ENCODE measurements at regions not wholly inside any gene's neighbourhood (a gene's known extent, or its start where the extent isn't known, plus 50 kb on each side); places are given as distances from the start of the nearest gene placed in this dataset.

DNA sequence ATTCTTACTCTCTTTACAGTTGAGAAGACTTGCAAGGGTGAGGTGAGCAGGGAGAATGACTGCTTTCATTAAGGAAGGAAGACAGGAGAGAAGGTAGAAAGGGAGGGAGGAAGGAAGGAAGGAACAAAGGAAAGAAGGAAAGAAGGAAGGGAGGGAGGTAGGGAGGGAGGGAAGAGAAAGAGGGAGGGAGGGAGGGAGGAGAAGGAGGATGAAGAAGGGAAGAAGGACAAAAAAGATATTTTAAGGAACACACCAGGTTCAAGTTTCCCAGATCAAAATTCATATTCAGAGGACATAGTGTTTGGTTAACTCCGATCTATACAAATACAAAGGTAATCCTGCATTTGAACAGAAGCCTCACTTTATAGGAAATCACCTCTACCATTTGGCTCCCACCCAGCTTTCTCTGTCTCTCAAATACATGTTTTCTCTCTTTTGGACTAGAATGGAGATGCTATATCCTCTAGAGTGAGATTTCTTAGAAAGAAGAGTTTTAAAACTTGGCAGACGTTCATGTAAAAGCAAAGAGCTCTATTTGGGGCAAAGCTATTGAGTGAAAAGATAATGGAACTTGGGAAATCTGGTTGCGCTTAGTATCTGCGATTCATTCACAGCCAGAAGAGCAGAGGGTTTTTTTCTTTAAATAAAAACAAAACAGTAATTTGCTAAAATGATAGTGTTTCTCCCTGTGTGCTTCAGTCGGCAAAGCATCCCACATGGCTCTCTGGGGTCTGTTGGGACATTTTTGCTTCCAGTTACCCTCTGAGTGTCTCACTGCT lies 261.9 kb upstream of the LYZL1 start:
- Histone ChIP-seq H3K4me1 (no peaks in the 10 kb centered on the region), H3K36me3 (replicated peaks in 1 of 2; ENCODE audit: insufficient read depth in 1 of 2, low read depth in 2 of 2) (no peaks in the 10 kb centered on the region), H3K27me3 (no peaks in the 10 kb centered on the region), H3K4me3 (no peak overlapping the region), H3K9me3 (no peaks in the 10 kb centered on the region), H3K27ac (no peak overlapping the region)
- TF ChIP-seq, protein P1, sequence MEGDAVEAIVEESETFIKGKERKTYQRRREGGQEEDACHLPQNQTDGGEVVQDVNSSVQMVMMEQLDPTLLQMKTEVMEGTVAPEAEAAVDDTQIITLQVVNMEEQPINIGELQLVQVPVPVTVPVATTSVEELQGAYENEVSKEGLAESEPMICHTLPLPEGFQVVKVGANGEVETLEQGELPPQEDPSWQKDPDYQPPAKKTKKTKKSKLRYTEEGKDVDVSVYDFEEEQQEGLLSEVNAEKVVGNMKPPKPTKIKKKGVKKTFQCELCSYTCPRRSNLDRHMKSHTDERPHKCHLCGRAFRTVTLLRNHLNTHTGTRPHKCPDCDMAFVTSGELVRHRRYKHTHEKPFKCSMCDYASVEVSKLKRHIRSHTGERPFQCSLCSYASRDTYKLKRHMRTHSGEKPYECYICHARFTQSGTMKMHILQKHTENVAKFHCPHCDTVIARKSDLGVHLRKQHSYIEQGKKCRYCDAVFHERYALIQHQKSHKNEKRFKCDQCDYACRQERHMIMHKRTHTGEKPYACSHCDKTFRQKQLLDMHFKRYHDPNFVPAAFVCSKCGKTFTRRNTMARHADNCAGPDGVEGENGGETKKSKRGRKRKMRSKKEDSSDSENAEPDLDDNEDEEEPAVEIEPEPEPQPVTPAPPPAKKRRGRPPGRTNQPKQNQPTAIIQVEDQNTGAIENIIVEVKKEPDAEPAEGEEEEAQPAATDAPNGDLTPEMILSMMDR (IDR thresholded peaks at IDR 0.05): no peak
- no peak for TF ChIP-seq POLR2A (IDR thresholded peaks at IDR 0.05)
- no peak for ATAC-seq
- intact Hi-C loops (cut with DNase I): no loop called here
- 72 to 73% methylated on average over 5 of the region's 5 CpGs for WGBS, 2 donors
- DNase-seq: no peak

DNA sequence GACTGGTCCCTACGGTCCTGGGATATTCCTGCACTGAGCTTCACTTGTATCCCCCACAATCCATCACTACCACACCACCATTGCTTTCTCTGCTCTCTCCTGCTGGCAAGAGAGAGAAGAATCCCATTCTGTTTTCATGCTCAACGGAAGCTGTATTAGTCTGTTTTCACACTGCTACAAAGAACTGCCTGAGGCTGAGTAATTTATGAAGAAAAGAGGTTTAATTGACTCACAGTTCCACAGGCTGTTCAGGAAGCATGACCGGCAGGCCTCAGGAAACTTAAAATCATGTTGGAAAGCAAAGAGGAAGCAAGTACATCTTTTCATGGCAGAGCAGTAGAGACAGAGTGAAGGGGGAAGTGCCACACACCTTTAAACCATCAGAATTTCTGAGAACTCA lies 260.4 kb upstream of the LYZL1 start:
- Histone ChIP-seq H3K36me3 (replicated peaks in 1 of 2; ENCODE audit: insufficient read depth in 1 of 2, low read depth in 2 of 2) (no peaks in the 10 kb centered on the region), H3K27ac (no peak overlapping the region), H3K27me3 (no peaks in the 10 kb centered on the region), H3K4me1 (no peaks in the 10 kb centered on the region), H3K4me3 (no peak overlapping the region), H3K9me3 (no peaks in the 10 kb centered on the region)
- WGBS, 2 donors: 46 to 66% methylated on average over 3 of the region's 3 CpGs
- DNase-seq (no peak), ATAC-seq (no peak)
- intact Hi-C loops (cut with DNase I): no loop called here
- TF ChIP-seq, protein P1 (IDR thresholded peaks at IDR 0.05): no peak
- TF ChIP-seq POLR2A (IDR thresholded peaks at IDR 0.05): no peak

DNA sequence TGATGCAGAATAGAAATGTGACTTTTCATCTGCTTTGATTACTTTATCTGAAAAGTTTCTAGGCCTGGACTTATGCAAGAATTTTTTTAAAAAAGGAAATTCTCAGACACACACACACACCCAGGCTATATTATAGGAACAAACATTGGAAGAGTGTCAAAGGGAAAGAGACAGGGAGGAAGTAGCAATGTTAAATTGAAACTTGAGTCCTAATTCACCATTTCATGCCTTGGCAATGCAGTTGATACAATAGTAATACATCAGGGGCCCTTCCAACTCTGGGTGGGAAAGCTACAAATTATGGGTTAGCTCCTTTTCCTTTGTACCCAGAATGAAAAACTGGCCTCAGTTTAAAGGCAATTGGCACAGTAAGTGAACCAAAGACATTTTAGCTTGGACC lies 258.0 kb upstream of the LYZL1 start:
- no peak overlapping the region for H3K27ac ChIP-seq
- TF ChIP-seq, protein P1 (IDR thresholded peaks at IDR 0.05): no peak
- TF ChIP-seq POLR2A (IDR thresholded peaks at IDR 0.05): no peak
- intact Hi-C loops (cut with DNase I): no loop called here
- H3K4me3 ChIP-seq: no peak overlapping the region
- no peaks in the 10 kb centered on the region for H3K36me3 ChIP-seq (replicated peaks in 1 of 2; ENCODE audit: insufficient read depth in 1 of 2, low read depth in 2 of 2)
- no peaks in the 10 kb centered on the region for H3K27me3 ChIP-seq
- no peaks in the 10 kb centered on the region for H3K4me1 ChIP-seq
- no peaks in the 10 kb centered on the region for H3K9me3 ChIP-seq
- ATAC-seq: no peak
- DNase-seq: no peak

DNA sequence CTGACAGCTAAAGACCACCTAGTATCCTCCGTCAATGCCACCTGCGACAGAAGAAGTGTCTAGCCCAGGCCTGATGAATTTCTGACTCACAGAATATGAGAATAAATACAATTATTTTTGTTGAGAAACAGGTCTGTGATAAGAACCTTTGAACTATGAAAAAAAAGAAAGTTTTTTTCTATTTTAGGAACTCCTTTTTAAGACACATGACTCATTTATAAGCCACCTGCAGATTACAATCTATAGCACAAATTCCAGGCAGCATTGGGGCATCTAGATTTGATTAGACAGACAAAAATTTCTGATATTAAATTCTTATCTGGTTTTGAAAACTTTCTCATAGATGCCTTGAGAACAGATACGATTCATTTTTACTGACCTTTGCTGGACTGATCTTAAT lies 256.7 kb upstream of the LYZL1 start:
- WGBS, 2 donors: 81 to 82% methylated on average over 3 of the region's 3 CpGs
- H3K27ac ChIP-seq: no peak overlapping the region
- ATAC-seq (no peak), DNase-seq (no peak)
- no peaks in the 10 kb centered on the region for H3K9me3 ChIP-seq
- H3K36me3 ChIP-seq (replicated peaks in 1 of 2; ENCODE audit: insufficient read depth in 1 of 2, low read depth in 2 of 2): no peaks in the 10 kb centered on the region
- intact Hi-C loops (cut with DNase I): no loop called here
- TF ChIP-seq, protein P1 (IDR thresholded peaks at IDR 0.05): no peak
- no peak for TF ChIP-seq POLR2A (IDR thresholded peaks at IDR 0.05)
- no peaks in the 10 kb centered on the region for H3K27me3 ChIP-seq
- H3K4me3 ChIP-seq: no peak overlapping the region
- H3K4me1 ChIP-seq: no peaks in the 10 kb centered on the region

DNA sequence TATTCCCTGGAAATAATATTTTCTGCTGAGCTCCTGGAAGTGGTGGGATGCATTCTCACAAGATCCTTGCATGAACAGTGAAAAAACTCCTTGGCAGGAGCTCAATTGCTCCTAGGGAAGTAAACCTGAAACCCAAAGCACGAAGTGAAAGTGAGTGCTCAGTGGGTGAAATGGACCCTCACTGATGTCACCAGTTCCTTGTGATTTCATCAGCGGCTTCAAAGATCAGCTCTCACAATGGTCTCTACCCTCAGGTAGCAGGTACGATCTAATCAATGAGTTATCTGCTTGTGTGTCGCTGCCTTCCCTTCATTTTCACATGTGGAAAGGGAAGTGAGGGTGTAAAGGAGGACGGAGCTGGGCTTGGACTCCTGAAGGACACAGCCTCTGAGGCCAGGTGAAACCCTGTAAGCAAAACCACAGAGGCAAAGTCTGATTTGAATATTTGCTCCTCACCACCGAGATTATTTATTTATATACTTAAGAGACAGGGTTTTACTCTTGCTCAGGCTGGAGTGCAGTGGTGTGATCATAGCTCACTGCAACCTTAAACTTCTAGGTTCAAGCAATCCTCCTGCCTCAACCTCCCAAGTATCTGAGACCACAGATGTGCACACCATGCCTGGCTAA lies 255.4 kb upstream of the LYZL1 start:
- no peaks in the 10 kb centered on the region for H3K9me3 ChIP-seq
- H3K36me3 ChIP-seq (replicated peaks in 1 of 2; ENCODE audit: insufficient read depth in 1 of 2, low read depth in 2 of 2): no peaks in the 10 kb centered on the region
- H3K27me3 ChIP-seq: no peaks in the 10 kb centered on the region
- 53 to 59% methylated on average over 6 of the region's 6 CpGs for WGBS, 2 donors
- no peak overlapping the region for H3K4me3 ChIP-seq
- intact Hi-C loops (cut with DNase I): no loop called here
- no peak for ATAC-seq
- no peak overlapping the region for H3K27ac ChIP-seq
- TF ChIP-seq, protein P1 (IDR thresholded peaks at IDR 0.05): no peak
- TF ChIP-seq POLR2A (IDR thresholded peaks at IDR 0.05): no peak
- DNase-seq: no peak
- H3K4me1 ChIP-seq: no peaks in the 10 kb centered on the region
